ENCODE measurements at regions not wholly inside any gene's neighbourhood (a gene's known extent, or its start where the extent isn't known, plus 50 kb on each side); places are given as distances from the start of the nearest gene placed in this dataset.
"Not testable (repeated sequence)": the region's sequence is repeated elsewhere in the genome, so short reads cannot be mapped to it uniquely, and the experiment has no call there.

- DNase-seq (ENCODE audit: low spot score): no peak
- TF ChIP-seq CTCF (conservative IDR thresholded peaks at IDR 0.05; ENCODE audit: low read depth, low read length) (no peak), EZH2 (IDR thresholded peaks at IDR 0.05; ENCODE audit: borderline replicate concordance, low read depth, low read length, poor library complexity, severe bottlenecking) (no peak)
- Histone ChIP-seq H3K27me3 (replicated peaks; ENCODE audit: insufficient read depth, low read depth, low read length, poor library complexity) (no peaks in the 10 kb centered on the region), H3K9me3 (ENCODE audit: low read depth, low read length, poor library complexity, severe bottlenecking) (no peaks in the 10 kb centered on the region), H3K4me3 (ENCODE audit: low read depth, low read length, poor library complexity, severe bottlenecking) (no peak overlapping the region), H3K36me3 (ENCODE audit: insufficient read depth, low read length, poor library complexity, severe bottlenecking) (no peaks in the 10 kb centered on the region), H3K4me1 (ENCODE audit: insufficient read depth, low read length, poor library complexity, severe bottlenecking) (no peaks in the 10 kb centered on the region), H3K27ac (ENCODE audit: low read depth, low read length, poor library complexity, severe bottlenecking) (no peak overlapping the region)
- CTCF ChIA-PET: no interaction called here
- intact Hi-C loops (cut with micrococcal nuclease; ENCODE audit: unreplicated experiment): no loop called here
- POLR2A ChIA-PET (ENCODE audit: low non-redundant PET): no interaction called here
- no TSS peak for BruUV-seq (replicated peaks)
These were observed 716.6 kb downstream of the KLHL13 start for GRCh38 chrX:117400005-117400404.

GRCh38 chrX:117397844-117398243 is 718.8 kb downstream of the KLHL13 start:
- H3K27me3 ChIP-seq (replicated peaks; ENCODE audit: insufficient read depth, low read depth, low read length, poor library complexity): no peaks in the 10 kb centered on the region
- H3K36me3 ChIP-seq (ENCODE audit: insufficient read depth, low read length, poor library complexity, severe bottlenecking): no peaks in the 10 kb centered on the region
- intact Hi-C loops (cut with micrococcal nuclease; ENCODE audit: unreplicated experiment): no loop called here
- no peak for TF ChIP-seq EZH2 (IDR thresholded peaks at IDR 0.05; ENCODE audit: borderline replicate concordance, low read depth, low read length, poor library complexity, severe bottlenecking)
- no peak for TF ChIP-seq CTCF (conservative IDR thresholded peaks at IDR 0.05; ENCODE audit: low read depth, low read length)
- H3K9me3 ChIP-seq (ENCODE audit: low read depth, low read length, poor library complexity, severe bottlenecking): no peaks in the 10 kb centered on the region
- BruUV-seq (replicated peaks): no TSS peak
- no peak for DNase-seq (ENCODE audit: low spot score)
- H3K4me1 ChIP-seq (ENCODE audit: insufficient read depth, low read length, poor library complexity, severe bottlenecking): no peaks in the 10 kb centered on the region
- ChIA-PET CTCF (no interaction called here), POLR2A (ENCODE audit: low non-redundant PET) (no interaction called here)
- no peak overlapping the region for H3K4me3 ChIP-seq (ENCODE audit: low read depth, low read length, poor library complexity, severe bottlenecking)
- no peak overlapping the region for H3K27ac ChIP-seq (ENCODE audit: low read depth, low read length, poor library complexity, severe bottlenecking)

GRCh38 chrX:117394506-117395070 is 722.0 kb downstream of the KLHL13 start:
- POLR2A ChIA-PET (ENCODE audit: low non-redundant PET); DNase-seq (ENCODE audit: low spot score); H3K27me3 ChIP-seq (replicated peaks; ENCODE audit: insufficient read depth, low read depth, low read length, poor library complexity); H3K27ac ChIP-seq (ENCODE audit: low read depth, low read length, poor library complexity, severe bottlenecking); intact Hi-C loops (cut with micrococcal nuclease; ENCODE audit: unreplicated experiment); H3K36me3 ChIP-seq (ENCODE audit: insufficient read depth, low read length, poor library complexity, severe bottlenecking); CTCF ChIA-PET; BruUV-seq (replicated peaks); H3K9me3 ChIP-seq (ENCODE audit: low read depth, low read length, poor library complexity, severe bottlenecking); H3K4me3 ChIP-seq (ENCODE audit: low read depth, low read length, poor library complexity, severe bottlenecking); H3K4me1 ChIP-seq (ENCODE audit: insufficient read depth, low read length, poor library complexity, severe bottlenecking): not testable (repeated sequence)

- intact Hi-C loops (cut with micrococcal nuclease; ENCODE audit: unreplicated experiment); DNase-seq (ENCODE audit: low spot score); H3K9me3 ChIP-seq (ENCODE audit: low read depth, low read length, poor library complexity, severe bottlenecking); H3K4me3 ChIP-seq (ENCODE audit: low read depth, low read length, poor library complexity, severe bottlenecking); H3K27ac ChIP-seq (ENCODE audit: low read depth, low read length, poor library complexity, severe bottlenecking); POLR2A ChIA-PET (ENCODE audit: low non-redundant PET); H3K36me3 ChIP-seq (ENCODE audit: insufficient read depth, low read length, poor library complexity, severe bottlenecking); BruUV-seq (replicated peaks); CTCF ChIA-PET; H3K4me1 ChIP-seq (ENCODE audit: insufficient read depth, low read length, poor library complexity, severe bottlenecking); H3K27me3 ChIP-seq (replicated peaks; ENCODE audit: insufficient read depth, low read depth, low read length, poor library complexity): not testable (repeated sequence)
These were observed 724.2 kb downstream of the KLHL13 start for GRCh38 chrX:117392360-117392759.

Data from A673 (cell line).